ENCODE measurements at regions not wholly inside any gene's neighbourhood (a gene's known extent, or its start where the extent isn't known, plus 50 kb on each side); places are given as distances from the start of the nearest gene placed in this dataset.

DNA sequence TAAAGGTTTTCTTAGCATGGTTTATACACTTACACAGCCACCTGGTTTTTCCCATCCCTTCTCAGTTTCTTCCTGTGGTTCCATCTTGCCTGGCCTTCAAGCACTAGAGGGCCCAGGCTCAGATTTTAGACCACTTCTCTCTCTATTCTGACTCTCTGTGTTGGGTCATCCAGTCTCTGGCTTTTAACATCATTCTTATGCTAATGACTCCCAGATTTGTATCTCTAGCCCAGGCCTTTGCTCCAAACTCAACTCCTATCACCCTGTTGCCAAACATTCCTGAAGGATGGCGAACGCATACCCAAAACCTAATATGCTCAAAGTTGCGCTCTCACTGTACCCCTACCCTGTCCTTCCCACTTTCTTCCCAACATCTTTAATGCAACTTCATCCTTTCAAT is 135.1 kb downstream of the SPATA19 start:
- TF ChIP-seq, protein P1, sequence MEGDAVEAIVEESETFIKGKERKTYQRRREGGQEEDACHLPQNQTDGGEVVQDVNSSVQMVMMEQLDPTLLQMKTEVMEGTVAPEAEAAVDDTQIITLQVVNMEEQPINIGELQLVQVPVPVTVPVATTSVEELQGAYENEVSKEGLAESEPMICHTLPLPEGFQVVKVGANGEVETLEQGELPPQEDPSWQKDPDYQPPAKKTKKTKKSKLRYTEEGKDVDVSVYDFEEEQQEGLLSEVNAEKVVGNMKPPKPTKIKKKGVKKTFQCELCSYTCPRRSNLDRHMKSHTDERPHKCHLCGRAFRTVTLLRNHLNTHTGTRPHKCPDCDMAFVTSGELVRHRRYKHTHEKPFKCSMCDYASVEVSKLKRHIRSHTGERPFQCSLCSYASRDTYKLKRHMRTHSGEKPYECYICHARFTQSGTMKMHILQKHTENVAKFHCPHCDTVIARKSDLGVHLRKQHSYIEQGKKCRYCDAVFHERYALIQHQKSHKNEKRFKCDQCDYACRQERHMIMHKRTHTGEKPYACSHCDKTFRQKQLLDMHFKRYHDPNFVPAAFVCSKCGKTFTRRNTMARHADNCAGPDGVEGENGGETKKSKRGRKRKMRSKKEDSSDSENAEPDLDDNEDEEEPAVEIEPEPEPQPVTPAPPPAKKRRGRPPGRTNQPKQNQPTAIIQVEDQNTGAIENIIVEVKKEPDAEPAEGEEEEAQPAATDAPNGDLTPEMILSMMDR (IDR thresholded peaks at IDR 0.05): no peak
- no peak for TF ChIP-seq ZFX (IDR thresholded peaks at IDR 0.05; ENCODE audit: borderline replicate concordance)
